Stimulated activated CD8-positive, alpha-beta memory T cell treated with anti-CD3 and anti-CD28 coated beads, Interleukin-12 subunit alpha, Interleukin-12 subunit beta, amount 100 ng/mL, for 4 hours (primary cell): ENCODE measurements at regions not wholly inside any gene's neighbourhood (a gene's known extent, or its start where the extent isn't known, plus 50 kb on each side); places are given as distances from the start of the nearest gene placed in this dataset.
"Not testable (repeated sequence)": the region's sequence is repeated elsewhere in the genome, so short reads cannot be mapped to it uniquely, and the experiment has no call there.

Experiments
- DNase-seq: peaks from one replicate; pipeline ENCODE4 v3.0.0-alpha.2; 2020; ENCODE audit warnings: low read depth

DNA sequence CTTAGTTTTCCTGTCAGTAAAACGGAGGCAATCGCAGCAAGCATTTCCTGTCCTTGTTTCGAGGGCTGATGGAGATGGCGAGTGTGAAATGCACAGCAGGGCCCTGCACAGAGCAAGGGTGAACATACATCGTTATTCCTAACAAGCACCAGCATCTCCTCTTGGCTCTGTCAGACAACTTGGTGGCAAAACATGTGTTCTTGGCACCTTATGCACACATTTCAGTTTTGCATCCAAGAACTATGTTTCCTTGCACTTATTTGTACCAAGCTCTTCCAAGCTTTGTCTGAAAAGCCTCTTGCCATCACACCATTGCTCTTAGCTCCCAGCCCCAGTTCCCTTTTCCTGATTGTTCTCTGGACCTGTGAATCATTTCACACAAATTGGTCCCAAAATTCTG lies 132.9 kb upstream of the GRB10 start:
- no peak for DNase-seq

DNA sequence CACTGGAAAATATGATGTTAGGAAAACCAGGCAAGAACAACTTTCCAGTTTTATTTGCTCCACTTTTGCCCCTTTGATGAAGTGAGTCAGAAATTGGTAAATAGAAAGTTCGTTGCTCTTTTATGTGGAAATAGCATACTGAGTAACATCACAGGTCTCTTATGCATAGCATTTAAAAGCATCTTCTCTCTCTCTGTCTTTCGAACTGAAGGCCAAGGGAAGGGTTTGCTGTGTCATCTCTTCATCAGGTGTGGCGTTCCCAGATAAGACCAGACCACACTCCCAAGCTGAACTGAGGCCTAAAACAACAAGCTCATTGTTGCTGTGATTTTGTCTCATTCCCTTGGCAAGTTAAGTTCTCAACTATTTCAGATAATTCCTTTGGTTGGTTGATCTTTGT lies 131.8 kb upstream of the GRB10 start:
- DNase-seq, result no peak

DNA sequence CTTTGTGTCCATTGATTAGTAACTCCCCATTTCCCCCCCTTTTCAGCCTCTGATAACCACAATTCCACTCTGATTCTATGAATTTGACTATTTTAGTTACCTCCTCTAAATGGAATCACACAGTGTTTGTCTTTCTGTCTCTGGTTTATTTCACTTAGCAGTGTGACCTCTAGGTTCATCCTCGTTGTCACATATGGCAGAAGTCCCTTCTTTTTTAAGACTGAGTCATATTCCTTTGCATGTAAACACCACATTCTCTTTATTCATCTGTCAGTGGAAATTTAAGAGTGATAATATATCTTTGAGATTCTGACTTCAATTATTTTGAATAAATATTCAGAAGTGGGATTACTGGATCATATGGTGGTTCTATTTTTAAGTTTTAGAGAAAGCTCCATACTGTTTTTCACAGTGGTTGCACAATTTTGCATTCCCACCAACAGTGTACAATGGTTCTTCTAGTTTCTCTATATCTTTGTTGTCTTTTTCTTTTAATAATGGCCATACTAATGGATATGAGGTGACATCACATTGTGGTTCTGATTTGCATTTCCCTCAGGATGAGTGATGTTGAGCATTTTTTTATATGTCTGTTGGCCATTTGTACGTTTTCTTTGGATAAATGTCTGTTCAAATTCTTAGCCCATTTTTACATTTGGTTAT lies 126.1 kb upstream of the GRB10 start:
- no peak for DNase-seq

DNA sequence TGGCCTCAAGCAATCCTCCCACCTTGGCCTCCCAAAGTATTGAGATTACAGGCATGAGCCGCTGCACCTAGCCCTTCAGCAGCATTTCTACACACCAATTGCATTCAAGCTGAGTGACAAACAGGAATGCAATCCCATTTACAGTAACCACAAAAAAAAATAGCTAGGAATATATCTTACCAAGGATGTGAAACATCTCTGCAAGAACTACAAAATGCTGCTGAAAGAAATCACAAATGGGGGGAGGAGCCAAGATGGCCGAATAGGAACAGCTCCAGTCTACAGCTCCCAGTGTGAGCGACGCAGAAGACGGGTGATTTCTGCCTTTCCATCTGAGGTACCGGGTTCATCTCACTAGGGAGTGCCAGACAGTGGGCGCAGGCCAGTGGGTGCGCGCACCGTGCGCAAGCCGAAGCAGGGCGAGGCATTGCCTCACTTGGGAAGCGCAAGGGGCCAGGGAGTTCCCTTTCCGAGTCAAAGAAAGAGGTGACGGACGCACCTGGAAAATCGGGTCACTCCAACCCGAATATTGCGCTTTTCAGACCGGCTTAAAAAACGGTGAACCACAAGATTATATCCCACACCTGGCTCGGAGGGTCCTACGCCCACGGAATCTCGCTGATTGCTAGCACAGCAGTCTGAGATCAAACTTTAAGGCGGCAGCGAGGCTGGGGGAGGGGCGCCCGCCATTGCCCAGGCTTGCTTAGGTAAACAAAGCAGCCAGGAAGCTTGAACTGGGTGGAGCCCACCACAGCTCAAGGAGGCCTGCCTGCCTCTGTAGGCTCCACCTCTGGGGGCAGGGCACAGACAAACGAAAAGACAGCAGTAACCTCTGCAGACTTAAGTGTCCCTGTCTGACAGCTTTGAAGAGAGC lies 116.1 kb upstream of the GRB10 start:
- not testable (repeated sequence) for DNase-seq

DNA sequence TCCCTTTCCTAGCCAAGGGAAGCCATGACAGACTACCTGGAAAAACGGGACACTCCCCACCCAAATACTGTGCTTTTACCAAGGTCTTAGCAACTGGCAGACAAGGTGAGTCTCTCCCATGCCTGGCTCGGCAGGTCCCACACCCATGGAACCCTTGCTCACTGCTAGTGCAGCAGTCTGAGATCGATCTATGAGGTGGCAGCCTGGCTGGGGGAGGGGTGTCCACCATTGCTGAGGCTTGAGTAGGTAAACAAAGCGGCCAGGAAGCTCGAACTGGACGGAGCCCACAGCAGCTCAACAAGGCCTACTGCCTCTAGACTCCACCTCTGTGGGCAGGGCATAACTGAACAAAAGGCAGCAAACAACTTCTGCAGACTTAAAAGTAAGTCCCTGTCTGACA lies 104.4 kb upstream of the GRB10 start:
- not testable (repeated sequence) for DNase-seq

DNA sequence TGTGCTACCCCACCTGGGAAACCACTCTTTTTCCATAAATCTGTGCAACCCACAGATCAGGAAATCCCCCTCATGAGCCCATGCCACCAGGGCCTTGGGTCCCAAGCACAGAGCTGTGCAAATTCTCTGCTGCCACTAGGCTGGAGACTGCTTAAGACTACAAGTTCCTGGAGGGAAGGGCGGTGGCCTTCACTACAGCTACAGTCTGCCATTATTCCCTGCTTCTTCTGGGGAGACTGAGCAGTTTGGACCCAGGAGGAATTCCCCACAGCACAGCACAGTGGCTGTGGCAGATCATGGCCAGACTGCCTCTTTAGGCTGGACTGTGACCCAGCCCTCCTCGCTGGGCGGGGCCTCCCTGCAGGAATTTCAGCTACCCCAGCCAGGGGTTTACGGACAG lies 89.7 kb upstream of the GRB10 start:
- no peak for DNase-seq

GRCh38 chr7:50869108-50869725 lies 86.5 kb upstream of the GRB10 start:
- DNase-seq, result no peak

GRCh38 chr7:50868426-50869100 lies 85.9 kb upstream of the GRB10 start:
- DNase-seq, result no peak

- no peak for DNase-seq
Measured at GRCh38 chr7:50867034-50867356, 84.3 kb upstream of the GRB10 start.

DNA sequence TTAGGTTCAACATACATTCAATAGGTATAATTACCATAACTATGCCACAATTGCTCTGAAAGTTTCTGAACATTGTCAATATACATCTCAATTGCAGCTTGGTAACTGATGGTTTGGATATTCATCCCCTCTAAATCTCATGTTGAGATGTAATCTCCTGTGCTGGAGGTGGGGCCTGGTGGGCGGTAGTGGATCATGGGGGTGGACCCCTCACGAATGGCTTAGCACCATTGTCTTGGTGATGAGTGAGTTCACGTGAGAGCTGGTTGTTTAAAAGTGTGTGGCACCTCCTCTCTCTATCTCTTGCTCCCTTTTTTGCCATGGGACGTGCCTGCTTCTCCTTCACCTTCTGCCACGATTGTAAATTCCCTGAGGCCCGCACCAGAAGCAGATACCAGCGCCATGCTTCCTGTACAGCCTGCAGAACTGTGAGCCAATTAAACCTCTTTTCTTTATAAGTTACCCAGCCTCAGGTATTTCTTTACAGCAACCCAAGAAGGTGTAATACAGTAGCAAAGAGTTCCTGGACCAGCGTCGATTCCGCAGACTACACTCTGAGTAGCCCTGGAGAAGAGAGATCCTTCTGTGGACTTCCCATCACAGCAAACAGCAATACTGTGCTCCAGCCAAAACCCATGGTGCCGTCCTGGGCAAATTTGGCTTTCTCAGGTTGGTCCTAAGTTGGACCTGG lies 83.8 kb upstream of the GRB10 start:
- no peak for DNase-seq

- DNase-seq, result no peak
Measured at GRCh38 chr7:50865450-50865849, 82.8 kb upstream of the GRB10 start.

DNA sequence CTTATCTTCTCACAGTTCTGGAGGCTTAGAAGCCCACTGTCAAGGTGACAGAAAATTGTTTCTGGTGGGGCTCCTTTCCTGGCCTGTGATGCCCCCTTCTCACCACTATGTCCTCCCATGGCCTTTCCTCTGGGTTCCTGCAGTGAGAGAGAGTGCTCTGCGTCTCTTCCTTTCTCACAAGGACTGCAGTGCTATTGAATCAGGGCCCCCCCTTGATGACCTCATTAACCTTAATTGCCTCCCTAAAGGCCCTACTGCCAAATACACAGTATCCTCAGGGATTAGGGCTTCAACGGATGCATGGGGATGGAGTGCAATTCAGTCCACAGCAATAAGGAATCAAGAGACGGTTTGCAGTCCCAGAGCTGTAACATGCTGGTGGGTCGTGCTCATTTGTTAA lies 82.0 kb upstream of the GRB10 start:
- no peak for DNase-seq

- DNase-seq, result no peak
Measured at GRCh38 chr7:50863053-50863452, 80.4 kb upstream of the GRB10 start.

DNA sequence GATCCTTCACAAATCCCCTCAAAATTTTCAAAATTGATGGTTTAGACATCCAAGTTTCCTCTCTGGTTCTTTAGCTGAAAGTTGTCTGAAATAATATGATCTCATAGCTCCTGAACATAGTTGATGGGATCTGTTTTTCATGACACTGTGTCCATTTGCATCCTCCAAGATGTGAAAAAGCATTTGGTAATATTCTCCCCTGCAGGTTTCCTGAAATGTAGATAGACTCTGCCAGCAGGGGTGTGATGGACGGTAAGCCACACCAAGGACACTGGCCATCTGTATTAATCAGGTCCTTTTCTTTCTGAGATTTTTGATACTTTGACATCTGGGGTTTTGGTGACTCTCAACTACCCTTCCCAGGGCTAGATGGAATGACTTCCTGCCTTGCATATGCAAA lies 79.6 kb upstream of the GRB10 start:
- DNase-seq, result no peak

GRCh38 chr7:50860598-50860997 lies 77.9 kb upstream of the GRB10 start:
- DNase-seq, result no peak

DNA sequence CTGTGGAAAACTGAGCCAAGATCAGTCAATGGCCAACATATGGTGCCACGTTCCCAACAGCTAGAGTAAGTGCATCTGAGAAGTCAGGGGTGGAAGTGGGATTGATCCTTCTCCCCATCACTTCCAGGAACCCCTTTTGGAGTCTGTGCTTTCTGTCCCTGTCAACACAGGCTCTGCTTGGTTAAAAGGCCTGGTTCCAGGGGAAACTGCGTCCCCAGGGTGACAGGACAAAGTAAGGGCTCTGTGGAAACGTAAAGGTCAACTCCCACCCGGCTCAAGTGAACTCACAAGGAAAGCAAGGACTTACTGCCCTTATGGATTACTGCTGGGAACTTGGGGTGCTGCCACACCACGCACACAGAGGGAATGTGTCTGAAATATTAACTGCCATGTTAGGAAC lies 77.5 kb upstream of the GRB10 start:
- no peak for DNase-seq

- DNase-seq, result no peak
Measured at GRCh38 chr7:50858528-50859245, 76.0 kb upstream of the GRB10 start.

- no peak for DNase-seq
Measured at GRCh38 chr7:50857804-50858489, 75.3 kb upstream of the GRB10 start.

- DNase-seq, result no peak
Measured at GRCh38 chr7:50856806-50857205, 74.1 kb upstream of the GRB10 start.

GRCh38 chr7:50856231-50856630 lies 73.5 kb upstream of the GRB10 start:
- DNase-seq, result no peak

DNA sequence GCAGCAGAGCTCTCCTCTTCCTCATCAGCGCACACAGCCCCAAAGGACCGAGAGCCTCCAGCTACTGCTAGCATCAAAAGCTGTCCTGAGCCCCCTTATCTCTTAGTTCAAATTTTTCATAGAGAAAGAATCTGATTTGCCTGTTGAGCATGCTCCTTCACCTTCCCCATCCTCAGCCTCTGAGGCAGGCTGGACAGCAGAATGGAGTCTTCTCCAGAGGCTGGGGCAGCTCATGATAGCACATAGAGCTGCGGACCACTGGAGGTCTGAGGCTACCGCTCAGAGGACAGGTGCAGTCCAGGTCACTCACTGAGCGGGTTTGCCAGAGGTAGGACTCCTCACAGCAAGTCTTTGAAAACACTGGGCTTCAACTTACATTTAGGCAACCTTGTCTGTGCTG lies 72.8 kb upstream of the GRB10 start:
- DNase-seq, result no peak
